ENCODE measurements at regions not wholly inside any gene's neighbourhood (a gene's known extent, or its start where the extent isn't known, plus 50 kb on each side); places are given as distances from the start of the nearest gene placed in this dataset.
"Not testable (repeated sequence)": the region's sequence is repeated elsewhere in the genome, so short reads cannot be mapped to it uniquely, and the experiment has no call there.

- DNase-seq (ENCODE audit: low spot score) = no peak
Observed at GRCh38 chr13:110809871-110810486, 96.5 kb downstream of the ING1 start.

- DNase-seq (ENCODE audit: low spot score) = no peak
Observed at GRCh38 chr13:110811008-110811720, 97.7 kb downstream of the ING1 start.

GRCh38 chr13:110811771-110812120 lies 98.2 kb downstream of the ING1 start:
- no peak for DNase-seq (ENCODE audit: low spot score)

- no peak for DNase-seq (ENCODE audit: low spot score)
Observed at GRCh38 chr13:110812121-110812868, 98.8 kb downstream of the ING1 start.

- DNase-seq (ENCODE audit: low spot score) = no peak
Observed at GRCh38 chr13:110812869-110813645, 99.6 kb downstream of the ING1 start.

- DNase-seq (ENCODE audit: low spot score) = peak; percentile 39
Observed at GRCh38 chr13:110813646-110814624, 100.4 kb downstream of the ING1 start.

- DNase-seq (ENCODE audit: low spot score) = peak; percentile 36
Observed at GRCh38 chr13:110815471-110816204, 99.2 kb downstream of the ANKRD10 start.

- DNase-seq (ENCODE audit: low spot score) = no peak
Observed at GRCh38 chr13:110816500-110816899, 98.4 kb downstream of the ANKRD10 start.

GRCh38 chr13:110817143-110817542 lies 97.7 kb downstream of the ANKRD10 start:
- no peak for DNase-seq (ENCODE audit: low spot score)

- no peak for DNase-seq (ENCODE audit: low spot score)
Observed at GRCh38 chr13:110818747-110819146, 96.1 kb downstream of the ANKRD10 start.

- DNase-seq (ENCODE audit: low spot score) = peak; percentile 86
Observed at GRCh38 chr13:110819203-110820014, 95.5 kb downstream of the ANKRD10 start.

- no peak for DNase-seq (ENCODE audit: low spot score)
Observed at GRCh38 chr13:110820322-110820721, 94.5 kb downstream of the ANKRD10 start.

GRCh38 chr13:110821837-110822668 lies 92.8 kb downstream of the ANKRD10 start:
- not testable (repeated sequence) for DNase-seq (ENCODE audit: low spot score)

- DNase-seq (ENCODE audit: low spot score) = no peak
Observed at GRCh38 chr13:110822669-110822945, 92.3 kb downstream of the ANKRD10 start.

- DNase-seq (ENCODE audit: low spot score) = no peak
Observed at GRCh38 chr13:110824702-110825300, 90.1 kb downstream of the ANKRD10 start.

GRCh38 chr13:110825516-110825915 lies 89.4 kb downstream of the ANKRD10 start:
- DNase-seq (ENCODE audit: low spot score) = no peak

- no peak for DNase-seq (ENCODE audit: low spot score)
Observed at GRCh38 chr13:110826101-110826500, 88.8 kb downstream of the ANKRD10 start.
